NCI-H128 (cell line): ENCODE measurements at regions not wholly inside any gene's neighbourhood (a gene's known extent, or its start where the extent isn't known, plus 50 kb on each side); places are given as distances from the start of the nearest gene placed in this dataset.
"Not testable (repeated sequence)": the region's sequence is repeated elsewhere in the genome, so short reads cannot be mapped to it uniquely, and the experiment has no call there.

Experiments
- DNase-seq: peaks from one replicate; lab custom pipeline; 2025; ENCODE audit not compliant: unreplicated experiment; lab: John Stamatoyannopoulos, UW

- DNase-seq = no peak
Measured at GRCh38 chr5:125961150-125961549, 462.1 kb upstream of the GRAMD2B start.

- no peak for DNase-seq
Measured at GRCh38 chr5:125965577-125965976, 457.6 kb upstream of the GRAMD2B start.

- DNase-seq = no peak
Measured at GRCh38 chr5:125967576-125967975, 455.6 kb upstream of the GRAMD2B start.

GRCh38 chr5:125969011-125969813, 454.0 kb upstream of the GRAMD2B start:
- no peak for DNase-seq

GRCh38 chr5:125969814-125970171, 453.4 kb upstream of the GRAMD2B start:
- DNase-seq = no peak

- DNase-seq = no peak
Measured at GRCh38 chr5:125970631-125971307, 452.4 kb upstream of the GRAMD2B start.

GRCh38 chr5:125972706-125973105, 450.5 kb upstream of the GRAMD2B start:
- DNase-seq = no peak

GRCh38 chr5:125974679-125975078, 448.5 kb upstream of the GRAMD2B start:
- no peak for DNase-seq

- DNase-seq = no peak
Measured at GRCh38 chr5:125976421-125977000, 446.7 kb upstream of the GRAMD2B start.

GRCh38 chr5:125978015-125978414, 445.2 kb upstream of the GRAMD2B start:
- no peak for DNase-seq

- DNase-seq = no peak
Measured at GRCh38 chr5:125979636-125980035, 443.6 kb upstream of the GRAMD2B start.

GRCh38 chr5:125981016-125981415, 442.2 kb upstream of the GRAMD2B start:
- DNase-seq = no peak

GRCh38 chr5:125987677-125988255, 435.4 kb upstream of the GRAMD2B start:
- DNase-seq = no peak

GRCh38 chr5:125992050-125992449, 431.2 kb upstream of the GRAMD2B start:
- DNase-seq = no peak

- DNase-seq = not testable (repeated sequence)
Measured at GRCh38 chr5:125999271-126000030, 423.8 kb upstream of the GRAMD2B start.

GRCh38 chr5:126000507-126000906, 422.7 kb upstream of the GRAMD2B start:
- no peak for DNase-seq

- no peak for DNase-seq
Measured at GRCh38 chr5:126002222-126002897, 420.8 kb upstream of the GRAMD2B start.

- no peak for DNase-seq
Measured at GRCh38 chr5:126003309-126003708, 419.9 kb upstream of the GRAMD2B start.

- DNase-seq = no peak
Measured at GRCh38 chr5:126004636-126005035, 418.6 kb upstream of the GRAMD2B start.

- no peak for DNase-seq
Measured at GRCh38 chr5:126007841-126008240, 415.4 kb upstream of the GRAMD2B start.

GRCh38 chr5:126009566-126009965, 413.6 kb upstream of the GRAMD2B start:
- no peak for DNase-seq
